Left cardiac atrium (tissue), 4 donors: ENCODE measurements at regions not wholly inside any gene's neighbourhood (a gene's known extent, or its start where the extent isn't known, plus 50 kb on each side); places are given as distances from the start of the nearest gene placed in this dataset.

ENCODE experiments used
- ATAC-seq, 2 donors: fragments of 200-7000 bp; cut with Tn5 transposase; one replicate each; pipeline ENCODE4 v1.9.1; 2020; ENCODE audit warnings: mild to moderate bottlenecking in 2 of 2, moderate library complexity in 2 of 2
- DNase-seq: peaks from one replicate; pipeline ENCODE4 v3.0.0-alpha.2; 2020
- intact Hi-C, 2 donors: fragments of 100-400 bp; cut with DNase I; formaldehyde crosslinking; loops; one replicate each; pipeline versions ENCODE4 v1.14.1 to v1.15.1; 2022 to 2023
- donor health status: DM: no; HTN: yes; CAD: no.
- donor health status: DM: no; HTN: yes; CAD: no; lungs with severe emphysema.
- donor health status: DM: yes; HTN: yes; CAD: no.
- donor health status: Dilated cardiomyopathy.

GRCh38 chr2:42949125-42949524 is 156.7 kb upstream of the HAAO start:
- ATAC-seq, result no peak
- intact Hi-C loops, result loop anchor here (5.0 to 10.0 kb wide), 3 partner anchors 114 to 536 kb away; no protein-coding TSS in a partner anchor
- DNase-seq, result no peak

DNA sequence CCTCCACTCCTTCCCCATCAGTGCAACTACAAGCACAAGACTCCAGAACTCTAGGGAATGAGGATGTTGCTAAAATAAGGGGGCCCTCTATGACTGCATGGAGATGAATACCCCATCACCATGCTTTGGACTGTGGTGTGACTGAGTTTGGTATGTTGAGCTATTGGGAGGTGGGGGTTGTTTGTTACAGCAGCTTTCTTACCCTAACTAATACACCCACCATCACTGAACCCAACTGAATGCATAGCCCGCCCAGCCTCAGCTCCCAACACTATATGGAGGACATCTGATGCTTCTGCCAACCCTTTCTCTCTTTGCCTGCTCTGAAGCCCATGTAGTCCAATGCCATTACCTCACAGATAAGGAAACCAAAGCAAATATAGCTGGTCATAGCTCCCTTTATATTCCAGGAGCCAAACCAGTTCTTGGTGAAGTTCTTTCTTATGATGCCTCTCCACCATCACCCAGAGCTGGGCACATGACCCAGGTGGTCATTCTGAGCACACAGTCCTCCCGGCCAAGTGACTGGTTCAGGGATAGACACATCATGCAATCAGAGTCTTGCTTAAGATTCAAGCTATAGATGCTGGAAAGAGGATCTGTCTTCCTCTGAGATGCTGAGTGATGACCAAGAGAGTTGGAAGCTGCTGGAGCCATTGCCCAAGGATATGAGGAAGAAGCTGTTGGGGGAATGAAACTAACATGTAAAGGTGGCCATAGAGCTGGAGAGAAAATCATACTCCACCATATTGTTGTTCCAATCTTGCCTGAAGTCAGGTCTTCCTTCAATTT is 155.6 kb upstream of the HAAO start:
- DNase-seq (no peak), ATAC-seq (no peak)
- intact Hi-C loops, result loop anchor here (2.0 to 10.0 kb wide), 4 partner anchors 113 to 537 kb away; no protein-coding TSS in a partner anchor

DNA sequence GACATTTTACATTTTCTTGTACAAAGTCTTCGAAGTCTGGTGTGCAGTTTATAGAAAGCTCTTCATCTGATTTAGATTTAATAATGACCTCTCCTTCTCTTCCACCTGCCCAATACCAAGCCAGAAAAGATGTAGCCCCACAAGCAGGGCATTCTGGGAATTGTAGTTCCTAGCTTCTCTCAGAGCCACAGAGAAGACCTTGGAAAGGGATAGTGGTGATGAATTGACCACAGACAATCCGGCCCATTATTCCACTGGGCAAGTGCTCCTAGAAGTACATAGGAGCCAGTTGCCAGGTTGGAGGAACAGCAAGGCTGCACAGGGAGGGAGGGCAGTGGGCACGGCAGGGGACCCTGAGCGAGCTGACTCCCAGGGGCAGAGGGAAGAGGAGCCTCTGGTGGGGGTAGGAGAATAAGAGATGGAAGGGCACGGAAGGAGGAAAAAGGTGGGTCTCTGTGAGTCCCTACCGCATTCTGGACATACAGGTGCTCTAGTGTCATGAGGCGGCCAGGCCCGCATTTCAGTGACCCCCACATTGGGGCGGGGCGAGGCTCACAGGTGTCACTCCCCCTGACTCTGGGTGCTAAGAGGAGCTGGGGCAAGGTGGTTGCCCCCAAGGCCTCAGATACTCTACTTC is 152.5 kb upstream of the HAAO start:
- ATAC-seq, result no peak
- intact Hi-C loops, result loop anchor here (5.0 to 10.0 kb wide), 3 partner anchors 110 to 540 kb away; no protein-coding TSS in a partner anchor
- no peak for DNase-seq

DNA sequence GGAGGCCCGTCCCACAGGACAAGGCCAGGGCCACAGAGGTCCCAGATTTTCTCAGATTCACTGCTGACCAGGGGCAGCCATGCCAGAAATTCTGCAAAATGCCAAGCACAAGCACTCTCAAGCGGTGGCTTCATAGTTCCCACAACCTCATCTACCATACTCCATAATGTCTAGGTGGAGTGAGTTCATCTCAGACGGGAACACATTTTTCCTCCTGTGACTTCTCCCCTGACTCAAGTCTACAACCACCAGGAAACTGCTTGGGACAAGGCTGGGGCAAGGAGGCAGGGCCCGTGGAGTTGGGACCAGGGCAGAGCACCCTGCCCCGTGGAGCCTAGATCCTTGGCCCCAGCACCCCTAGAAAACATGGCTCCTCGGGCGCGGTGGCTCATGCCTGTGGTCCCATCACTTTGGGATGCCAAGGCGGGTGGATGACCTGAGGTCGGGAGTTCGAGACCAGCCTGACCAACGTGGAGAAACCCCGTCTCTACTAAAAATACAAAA is 150.7 kb upstream of the HAAO start:
- no peak for DNase-seq
- ATAC-seq, result no peak
- intact Hi-C loops, result loop anchor here (10.0 kb wide), 2 partner anchors 108 to 542 kb away; no protein-coding TSS in a partner anchor

DNA sequence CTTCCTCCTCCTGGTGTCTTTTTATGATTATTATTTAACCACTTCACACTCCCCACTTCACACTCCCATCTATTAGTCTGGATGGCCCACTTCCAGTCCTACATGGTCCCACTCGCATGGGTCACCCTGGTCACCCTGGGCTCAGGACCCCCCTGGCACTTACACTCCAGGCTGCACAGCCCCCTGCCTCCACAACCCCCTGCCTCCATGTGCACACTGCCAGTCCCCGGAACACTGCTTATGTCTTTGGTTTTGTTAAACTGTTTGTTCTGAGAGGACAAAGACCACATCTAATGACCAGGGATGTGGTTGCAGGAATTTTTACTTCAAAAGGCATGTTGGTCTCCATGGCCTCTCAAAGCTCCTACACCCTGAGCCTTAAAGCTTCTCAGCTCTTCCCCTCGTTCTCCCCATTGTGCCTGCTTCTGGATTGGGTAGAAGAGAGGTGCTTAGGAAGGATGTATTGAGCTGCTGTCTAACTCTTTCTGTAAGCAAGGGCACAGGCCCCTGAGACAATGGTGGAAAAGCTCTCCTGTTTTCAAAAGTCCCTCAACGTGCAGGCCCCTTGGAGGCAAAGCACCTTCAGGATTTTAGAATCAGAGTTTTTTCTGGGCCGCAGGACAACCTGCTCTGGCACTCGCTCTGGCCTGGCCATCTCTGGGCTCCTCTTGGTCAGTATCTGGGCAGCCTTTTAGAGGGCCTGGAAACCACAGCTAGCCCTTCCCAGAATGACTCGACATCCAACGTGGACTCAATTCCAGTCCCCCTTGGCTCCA is 150.0 kb upstream of the HAAO start:
- intact Hi-C loops, result loop anchor here (10.0 kb wide), 2 partner anchors 108 to 542 kb away; no protein-coding TSS in a partner anchor
- no peak for ATAC-seq

DNA sequence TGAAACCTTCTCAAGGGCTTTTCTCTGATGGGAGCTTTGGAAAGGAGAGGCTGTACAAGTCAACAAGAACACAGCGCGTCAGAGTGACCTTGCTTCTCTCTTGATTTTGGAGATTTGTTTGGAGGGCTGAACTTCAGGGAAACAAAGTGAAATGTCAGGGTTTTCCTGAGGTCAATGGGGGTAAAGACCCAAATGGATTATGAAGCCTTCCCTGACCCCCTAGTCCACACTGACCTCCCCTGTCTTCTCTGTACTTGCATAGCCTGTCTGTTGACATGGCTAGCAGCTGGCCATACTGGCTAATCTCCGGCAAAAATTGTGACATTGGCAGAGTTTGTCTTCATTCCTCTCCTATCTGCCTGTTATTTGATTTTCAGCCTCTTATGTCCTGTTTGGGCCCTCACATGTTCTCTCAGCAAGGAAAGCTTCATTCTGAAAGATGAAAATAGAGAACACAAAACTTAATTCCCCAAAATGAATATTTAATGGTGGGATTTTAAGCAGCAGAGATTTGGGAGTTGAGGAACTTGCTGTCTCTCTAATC is 149.3 kb upstream of the HAAO start:
- peak in 1 of 2 donors; percentile 76 for ATAC-seq
- DNase-seq, result no peak

More for the DNA sequence above, 150.0 kb upstream of the HAAO start:
- DNase-seq, result no peak

DNA sequence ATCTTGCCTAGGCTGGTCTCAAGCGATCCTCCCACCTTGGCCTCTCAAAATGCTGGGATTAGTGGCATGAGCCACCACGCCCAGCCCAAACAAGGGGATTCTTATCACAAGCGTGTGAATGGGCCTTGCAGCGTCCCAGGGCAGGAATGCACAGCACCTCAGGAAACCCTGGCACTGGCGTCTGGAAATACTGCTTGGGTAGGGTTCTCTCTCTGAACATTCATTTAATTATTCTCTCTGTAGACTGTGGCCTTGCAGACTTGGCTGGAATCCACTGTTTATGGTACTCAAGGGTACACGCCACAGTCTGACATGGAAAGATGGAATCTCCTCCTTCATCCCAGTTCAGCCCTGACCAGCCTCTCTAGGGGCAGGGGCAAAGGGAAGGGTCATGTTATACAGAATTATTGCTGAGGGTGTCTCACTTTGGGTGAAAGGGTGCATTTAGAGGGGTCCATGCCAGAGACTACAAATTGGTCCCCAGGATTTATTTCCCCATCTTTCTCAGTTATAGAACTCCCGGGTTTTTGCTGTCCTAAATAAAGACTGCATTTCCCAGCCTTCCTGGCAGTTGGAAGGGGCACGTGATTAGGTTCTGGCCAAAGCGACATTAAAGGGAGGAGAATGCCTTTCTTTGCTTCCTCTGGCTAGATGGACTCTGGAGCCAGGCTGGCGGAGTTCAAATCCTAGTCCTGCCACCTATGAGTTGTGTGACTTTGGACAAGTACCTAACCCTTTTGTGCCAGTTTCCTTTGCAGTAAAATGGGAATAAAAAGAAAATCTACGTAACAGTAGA is 147.2 kb upstream of the HAAO start:
- DNase-seq (no peak), ATAC-seq (peak in 1 of 2 donors; percentile 23)
- intact Hi-C loops, result loop anchor here (10.0 kb wide), 2 partner anchors 105 to 545 kb away; no protein-coding TSS in a partner anchor

More for the DNA sequence above, 149.3 kb upstream of the HAAO start:
- intact Hi-C loops, result loop anchor here (10.0 kb wide), 2 partner anchors 107 to 543 kb away; no protein-coding TSS in a partner anchor

DNA sequence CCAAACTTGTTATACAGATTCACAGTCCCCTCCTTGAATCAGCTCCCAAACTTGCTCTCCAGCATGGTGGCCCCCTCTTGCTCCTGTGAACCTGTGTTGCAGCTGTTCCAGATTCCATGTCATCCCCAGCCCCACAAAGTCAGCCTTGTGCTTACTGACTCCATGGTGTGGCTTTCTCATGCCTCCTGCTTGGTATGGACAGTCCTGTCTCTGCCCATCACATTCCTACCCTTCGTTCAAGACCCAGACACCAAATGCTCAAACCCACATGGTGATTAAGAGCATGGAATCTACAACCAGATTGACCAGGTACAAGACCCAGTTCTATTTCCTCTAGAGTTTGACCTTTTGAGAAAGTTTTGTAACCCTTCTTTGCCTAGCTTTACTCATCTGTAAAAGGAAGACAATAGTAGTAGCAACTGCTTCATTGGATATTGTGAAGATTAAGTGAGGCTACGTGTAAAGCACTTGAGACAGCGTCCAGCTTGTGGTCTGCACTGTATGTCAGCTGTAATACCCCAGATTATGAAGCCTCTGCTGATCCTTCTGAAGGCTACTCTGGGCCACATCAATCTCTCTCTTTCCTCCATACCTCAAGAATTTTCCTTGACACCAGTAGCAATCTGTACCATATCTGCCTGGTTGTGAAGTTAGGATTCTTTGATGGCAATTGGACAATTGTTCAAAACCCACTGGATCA is 146.4 kb upstream of the HAAO start:
- no peak for ATAC-seq
- intact Hi-C loops, result no loop called here
- no peak for DNase-seq

- peak; percentile 35 for DNase-seq
- ATAC-seq, result no peak
- intact Hi-C loops, result no loop called here
These were observed 144.9 kb upstream of the HAAO start for GRCh38 chr2:42937171-42937875.

GRCh38 chr2:42935692-42936671 is 143.6 kb upstream of the HAAO start:
- intact Hi-C loops, result no loop called here
- peak in 1 of 2 donors; percentile 9 for ATAC-seq
- DNase-seq, result peak; percentile 18

GRCh38 chr2:42934580-42935186 is 142.3 kb upstream of the HAAO start:
- intact Hi-C loops, result no loop called here
- no peak for ATAC-seq

GRCh38 chr2:42933824-42934254 is 141.5 kb upstream of the HAAO start:
- ATAC-seq, result peak in 1 of 2 donors; percentile 10
- peak; percentile 34 for DNase-seq
- intact Hi-C loops, result no loop called here

More at GRCh38 chr2:42934580-42935186, 142.3 kb upstream of the HAAO start:
- DNase-seq, result peak; percentile 19

GRCh38 chr2:42932271-42933151 is 140.1 kb upstream of the HAAO start:
- DNase-seq (peak; percentile 47), ATAC-seq (peak; percentile 30 to 70)
- intact Hi-C loops, result no loop called here

- intact Hi-C loops, result no loop called here
- ATAC-seq (peak in 1 of 2 donors; percentile 11), DNase-seq (peak; percentile 13)
These were observed 139.4 kb upstream of the HAAO start for GRCh38 chr2:42931818-42932195.
